GM20000 (cell line): ENCODE measurements at regions not wholly inside any gene's neighbourhood (a gene's known extent, or its start where the extent isn't known, plus 50 kb on each side); places are given as distances from the start of the nearest gene placed in this dataset.

Source experiments
- DNase-seq: peaks from one replicate; pipeline ENCODE4 v3.0.0; 2012; ENCODE audit warnings: low spot score
- TF ChIP-seq, protein P1 (sequence below): IDR thresholded peaks from 2 replicates; pipeline ENCODE4 v1.5.1; 2012; ENCODE audit warnings: mild to moderate bottlenecking, control low read depth; ENCODE audit errors: extremely low read depth, missing control alignments

DNA sequence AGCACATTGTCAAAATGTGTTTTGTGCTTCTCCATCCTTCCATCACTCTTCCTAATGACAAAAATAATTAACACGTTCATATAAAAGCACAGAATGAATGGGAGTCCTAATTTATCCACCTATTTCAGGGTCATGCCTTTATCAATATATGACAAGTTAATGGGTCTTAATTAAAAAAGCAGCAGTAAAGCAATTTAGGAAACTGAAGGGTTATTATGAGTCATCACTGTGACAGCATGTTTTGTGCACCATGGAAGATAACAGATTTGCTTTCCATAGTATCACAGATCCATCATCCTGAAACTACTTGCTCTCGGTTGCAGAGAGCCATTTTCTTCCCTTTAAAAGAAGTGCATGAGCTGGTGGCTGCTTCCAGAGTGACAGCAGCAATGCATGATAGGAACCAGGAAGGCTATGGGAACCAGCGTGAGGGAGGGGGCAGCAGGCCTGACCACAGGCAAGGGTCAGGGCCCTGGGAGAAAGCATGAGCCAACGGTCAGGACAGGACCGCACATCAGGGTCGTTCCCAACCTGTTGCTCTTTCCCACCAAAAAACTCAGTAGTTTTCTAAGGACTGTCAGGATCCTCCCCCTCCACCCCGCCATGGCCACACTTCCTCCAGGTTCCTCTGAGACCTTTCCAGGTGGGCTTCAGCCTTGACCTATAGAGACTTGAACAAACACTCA is 784.1 kb downstream of the UQCRFS1 start:
- no peak for DNase-seq
- TF ChIP-seq, protein P1, sequence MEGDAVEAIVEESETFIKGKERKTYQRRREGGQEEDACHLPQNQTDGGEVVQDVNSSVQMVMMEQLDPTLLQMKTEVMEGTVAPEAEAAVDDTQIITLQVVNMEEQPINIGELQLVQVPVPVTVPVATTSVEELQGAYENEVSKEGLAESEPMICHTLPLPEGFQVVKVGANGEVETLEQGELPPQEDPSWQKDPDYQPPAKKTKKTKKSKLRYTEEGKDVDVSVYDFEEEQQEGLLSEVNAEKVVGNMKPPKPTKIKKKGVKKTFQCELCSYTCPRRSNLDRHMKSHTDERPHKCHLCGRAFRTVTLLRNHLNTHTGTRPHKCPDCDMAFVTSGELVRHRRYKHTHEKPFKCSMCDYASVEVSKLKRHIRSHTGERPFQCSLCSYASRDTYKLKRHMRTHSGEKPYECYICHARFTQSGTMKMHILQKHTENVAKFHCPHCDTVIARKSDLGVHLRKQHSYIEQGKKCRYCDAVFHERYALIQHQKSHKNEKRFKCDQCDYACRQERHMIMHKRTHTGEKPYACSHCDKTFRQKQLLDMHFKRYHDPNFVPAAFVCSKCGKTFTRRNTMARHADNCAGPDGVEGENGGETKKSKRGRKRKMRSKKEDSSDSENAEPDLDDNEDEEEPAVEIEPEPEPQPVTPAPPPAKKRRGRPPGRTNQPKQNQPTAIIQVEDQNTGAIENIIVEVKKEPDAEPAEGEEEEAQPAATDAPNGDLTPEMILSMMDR, result no peak

DNA sequence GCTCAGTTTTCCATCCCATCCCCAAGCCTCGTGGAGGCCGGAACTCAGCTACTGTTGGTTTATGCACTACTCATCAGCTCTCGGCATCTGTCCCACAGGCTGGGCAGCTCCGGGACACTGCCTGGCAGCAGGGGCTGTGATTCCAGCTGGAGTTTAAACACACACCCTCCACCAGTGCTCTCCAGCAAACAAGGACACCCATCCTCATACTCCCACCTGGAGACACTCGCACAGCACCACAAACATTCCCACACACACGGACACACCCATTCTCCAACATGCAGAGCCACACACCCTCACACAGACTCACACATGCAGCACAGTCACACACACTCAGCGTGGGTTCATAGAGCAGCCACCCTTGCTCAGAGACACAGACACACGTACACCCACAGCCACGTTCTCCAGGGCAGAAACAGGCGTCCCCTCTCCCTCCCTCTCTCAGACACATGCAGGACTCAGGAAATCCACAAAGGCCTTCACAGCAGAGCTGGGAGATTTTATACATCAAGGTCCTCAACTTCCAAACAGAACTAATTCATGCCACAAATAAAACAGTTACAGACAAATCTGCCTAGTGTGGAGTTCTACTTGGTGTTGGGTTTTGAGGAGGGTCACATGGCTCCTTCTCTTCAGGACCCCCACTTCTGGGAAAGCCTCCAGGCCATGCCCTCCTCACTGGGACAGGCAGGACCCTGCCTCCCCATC is 785.4 kb downstream of the UQCRFS1 start:
- no peak for DNase-seq
- TF ChIP-seq, protein P1, result no peak

DNA sequence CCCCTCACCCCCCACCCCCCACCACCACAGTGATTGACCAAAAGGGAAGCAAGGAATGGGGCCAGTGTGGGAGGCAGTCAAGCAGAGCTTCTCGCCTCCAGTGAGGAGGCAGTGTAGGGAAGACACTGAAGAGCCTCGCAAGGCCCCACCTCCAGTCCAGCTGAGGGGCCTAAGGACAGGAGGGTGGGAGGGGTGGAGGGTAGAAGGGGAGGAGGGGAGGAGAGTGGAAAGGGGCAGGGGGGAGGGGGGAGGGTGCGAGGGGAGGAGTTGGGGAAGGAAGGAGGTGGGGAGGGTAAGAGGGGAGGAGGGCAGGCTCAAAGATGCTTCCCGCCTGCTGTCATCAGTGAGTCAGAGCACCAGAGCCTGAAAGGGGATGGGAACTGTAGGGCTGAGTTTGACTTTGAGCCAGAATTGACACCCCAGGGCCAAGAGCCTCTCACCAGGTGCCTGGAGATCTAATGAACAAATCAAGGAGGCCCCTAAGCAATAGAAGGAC is 786.2 kb downstream of the UQCRFS1 start:
- TF ChIP-seq, protein P1, result no peak
- DNase-seq, result no peak

DNA sequence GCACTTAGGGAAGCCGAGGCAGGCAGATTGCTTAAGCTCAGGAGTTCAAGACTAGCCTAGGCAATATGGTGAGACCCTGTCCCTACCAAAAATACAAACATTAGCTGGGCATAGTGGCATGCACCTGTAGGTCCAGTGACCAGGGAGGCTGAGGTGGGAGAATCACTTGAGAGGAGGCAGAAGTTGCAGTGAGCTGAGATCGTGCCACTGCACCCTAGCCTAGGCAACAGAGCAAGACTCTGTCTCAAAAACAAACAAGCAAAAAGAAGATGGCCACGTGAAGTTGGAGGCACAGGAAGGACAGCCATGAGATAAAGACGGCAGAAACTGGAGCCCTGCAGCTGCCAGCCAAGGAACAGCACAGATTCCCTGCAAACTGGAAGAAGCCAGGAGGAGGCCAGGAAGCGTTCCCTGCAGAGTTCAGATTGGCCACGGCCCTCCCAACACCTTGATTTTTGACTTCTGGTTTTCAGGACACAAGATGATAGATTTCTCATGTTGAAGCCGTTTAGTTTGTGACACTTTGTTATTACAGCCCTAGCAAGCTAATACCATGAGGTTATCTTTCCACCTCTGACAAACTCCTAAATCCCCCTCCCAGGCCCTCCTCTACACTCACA is 786.7 kb downstream of the UQCRFS1 start:
- no peak for DNase-seq

DNA sequence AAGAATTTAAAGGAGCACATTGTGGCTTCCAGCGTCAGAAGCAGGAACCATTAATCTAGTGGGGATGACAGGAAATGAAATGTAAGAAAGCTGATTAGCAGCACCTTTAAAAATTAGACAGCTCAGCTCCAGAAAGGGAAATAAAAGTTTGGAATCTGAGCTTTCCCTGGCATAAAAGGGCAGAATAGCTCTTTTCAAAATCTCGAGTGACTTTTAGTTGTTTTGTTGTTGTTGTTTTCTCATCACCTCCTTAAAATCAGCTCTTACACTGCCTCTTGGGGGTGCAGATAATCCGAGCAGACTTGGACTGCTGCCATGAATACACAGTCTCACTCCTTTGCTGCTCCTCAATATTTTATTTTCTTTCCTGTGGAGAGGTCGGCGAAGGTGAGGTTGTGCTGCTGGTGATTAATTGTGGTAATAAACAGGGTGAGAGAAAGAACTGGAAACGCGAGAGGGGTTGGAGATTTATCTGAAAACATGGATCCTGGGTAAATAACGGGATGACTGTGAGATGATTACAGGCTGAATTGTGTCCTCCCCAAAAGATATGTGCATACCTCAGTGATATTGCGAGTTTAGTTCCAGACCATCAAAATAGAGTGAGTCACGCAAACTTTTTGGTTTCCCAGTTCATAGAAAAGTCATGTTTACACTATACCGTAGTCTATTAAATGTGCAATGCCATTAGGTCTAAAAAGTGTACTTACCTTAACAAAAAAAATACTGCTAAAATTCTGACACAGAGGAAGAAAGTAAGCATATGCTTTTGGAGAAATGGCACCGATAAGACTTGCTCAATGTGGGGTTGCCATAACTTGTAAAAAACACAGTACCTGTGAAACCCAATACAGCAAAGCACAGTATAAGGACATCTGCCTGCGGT is 787.7 kb downstream of the UQCRFS1 start:
- no peak for DNase-seq
- TF ChIP-seq, protein P1, result no peak

More for the DNA sequence above, 786.7 kb downstream of the UQCRFS1 start:
- TF ChIP-seq, protein P1, result no peak

DNA sequence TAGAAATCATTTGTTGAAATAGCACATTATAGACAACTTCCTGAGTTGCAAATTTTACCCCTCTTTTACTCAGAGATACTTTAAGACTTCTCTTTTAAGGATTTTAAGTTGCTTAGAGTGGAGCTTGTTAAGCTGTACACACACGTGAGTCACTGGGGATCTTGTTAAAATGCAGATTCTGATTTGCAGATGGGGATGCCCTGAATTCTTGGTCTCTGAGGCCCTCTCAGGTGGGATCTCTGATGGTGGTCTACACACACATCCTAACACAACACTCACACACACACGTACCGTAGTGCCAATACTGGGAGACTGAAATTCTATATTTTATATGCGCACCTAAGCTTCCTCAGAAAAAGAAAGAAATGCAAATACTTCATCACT is 788.3 kb downstream of the UQCRFS1 start:
- no peak for DNase-seq
- TF ChIP-seq, protein P1, result no peak
